ENCODE measurements at regions not wholly inside any gene's neighbourhood (a gene's known extent, or its start where the extent isn't known, plus 50 kb on each side); places are given as distances from the start of the nearest gene placed in this dataset.

GRCh38 chr9:126080641-126081040 lies 246.0 kb upstream of the MVB12B start:
- DNase-seq (ENCODE audit: low read depth in 1 of 2, low spot score in 1 of 2): no peak
- H3K4me3 ChIP-seq (replicated peaks; ENCODE audit: insufficient read depth, low read length): no peak overlapping the region
- TF ChIP-seq REST (IDR thresholded peaks at IDR 0.05; ENCODE audit: insufficient replicate concordance, low read depth) (no peak), SPI1 (IDR thresholded peaks at IDR 0.05; ENCODE audit: borderline replicate concordance, low read depth) (no peak), POLR2AphosphoS5 (IDR thresholded peaks at IDR 0.05; ENCODE audit: low read depth) (no peak), GABPA (IDR thresholded peaks at IDR 0.05; ENCODE audit: low read depth) (no peak), CTCF (IDR thresholded peaks at IDR 0.05; ENCODE audit: insufficient read depth, low read length) (no peak)

GRCh38 chr9:126081746-126082145 lies 244.9 kb upstream of the MVB12B start:
- TF ChIP-seq SPI1 (IDR thresholded peaks at IDR 0.05; ENCODE audit: borderline replicate concordance, low read depth) (no peak), CTCF (IDR thresholded peaks at IDR 0.05; ENCODE audit: insufficient read depth, low read length) (no peak), POLR2AphosphoS5 (IDR thresholded peaks at IDR 0.05; ENCODE audit: low read depth) (no peak), GABPA (IDR thresholded peaks at IDR 0.05; ENCODE audit: low read depth) (no peak), REST (IDR thresholded peaks at IDR 0.05; ENCODE audit: insufficient replicate concordance, low read depth) (no peak)
- Histone ChIP-seq H3K4me3 (replicated peaks; ENCODE audit: insufficient read depth, low read length) (no peak overlapping the region), H3K27me3 (ENCODE audit: insufficient read depth, poor library complexity, severe bottlenecking) (no peaks in the 10 kb centered on the region), H3K27ac (replicated peaks) (no peak overlapping the region)
- no peak for DNase-seq (ENCODE audit: low read depth in 1 of 2, low spot score in 1 of 2)

More at GRCh38 chr9:126080641-126081040, 246.0 kb upstream of the MVB12B start:
- Histone ChIP-seq H3K27me3 (ENCODE audit: insufficient read depth, poor library complexity, severe bottlenecking) (no peaks in the 10 kb centered on the region), H3K27ac (replicated peaks) (no peak overlapping the region)

GRCh38 chr9:126084008-126084407 lies 242.6 kb upstream of the MVB12B start:
- Histone ChIP-seq H3K4me3 (replicated peaks; ENCODE audit: insufficient read depth, low read length) (no peak overlapping the region), H3K27me3 (ENCODE audit: insufficient read depth, poor library complexity, severe bottlenecking) (no peaks in the 10 kb centered on the region), H3K27ac (replicated peaks) (no peak overlapping the region)
- DNase-seq (ENCODE audit: low read depth in 1 of 2, low spot score in 1 of 2): no peak
- TF ChIP-seq REST (IDR thresholded peaks at IDR 0.05; ENCODE audit: insufficient replicate concordance, low read depth): no peak
- TF ChIP-seq GABPA (IDR thresholded peaks at IDR 0.05; ENCODE audit: low read depth): no peak
- no peak for TF ChIP-seq POLR2AphosphoS5 (IDR thresholded peaks at IDR 0.05; ENCODE audit: low read depth)
- TF ChIP-seq SPI1 (IDR thresholded peaks at IDR 0.05; ENCODE audit: borderline replicate concordance, low read depth): no peak

Measured in HL-60 (cell line).